Lower leg skin (tissue), 4 donors: ENCODE measurements at regions not wholly inside any gene's neighbourhood (a gene's known extent, or its start where the extent isn't known, plus 50 kb on each side); places are given as distances from the start of the nearest gene placed in this dataset.

Experiments used
- DNase-seq, 2 donors: peaks; one replicate each; pipeline ENCODE4 v3.0.0-alpha.2; 2019; ENCODE audit warnings: low spot score in 2 of 2
- H3K4me3 ChIP-seq: fragments of 200-600 bp; sonication (generic); 2 replicates; pipeline ENCODE4 v1.5.1; 2017; ENCODE audit warnings: mild to moderate bottlenecking, low read depth; ENCODE audit not compliant: poor library complexity, severe bottlenecking
- POLR2A ChIP-seq, 2 donors: fragments of 450-650 bp; IDR thresholded peaks; one replicate each; pipeline ENCODE4 v1.6.1; 2016 to 2017; ENCODE audit warnings: antibody characterized with exemption in 2 of 2, mild to moderate bottlenecking in 1 of 2, moderate library complexity in 1 of 2
- WGBS, 2 donors: methylation state at CpG; one replicate each; pipeline ENCODE4 v1.1.5; 2018; 5-methylcytosine and 5-hydroxymethylcytosine counted together
- intact Hi-C: fragments of 100-400 bp; cut with DNase I; formaldehyde crosslinking; loops from one replicate; pipeline ENCODE4 v1.15.0; 2023; ENCODE audit warnings: low total_unique reads
- TF ChIP-seq, protein P1 (sequence below), 3 donors: fragments of 450-650 bp; IDR thresholded peaks; one replicate each; pipeline ENCODE4 v1.5.1; 2016; ENCODE audit warnings: antibody characterized with exemption in 3 of 3, mild to moderate bottlenecking in 3 of 3, moderate library complexity in 2 of 3

DNA sequence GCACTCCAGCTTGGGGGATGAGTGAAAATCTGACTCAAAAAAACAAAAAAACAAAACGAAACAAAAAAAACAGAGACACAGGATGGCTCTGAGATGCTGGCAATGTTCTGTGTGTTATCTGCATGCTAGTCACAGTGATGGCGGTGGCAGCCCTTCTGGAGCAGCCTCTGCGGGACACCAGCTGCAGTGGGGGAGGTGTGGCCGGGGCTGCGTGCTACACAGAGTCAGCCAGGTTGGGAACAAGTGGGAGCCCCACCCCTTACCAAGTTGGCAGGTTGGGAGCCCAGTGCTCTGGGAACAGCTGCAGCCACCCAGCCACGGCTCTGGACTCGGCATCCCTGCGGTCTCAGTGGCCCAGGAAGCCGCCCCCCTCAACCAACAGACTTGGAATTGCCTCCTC, 206.5 kb upstream of the ZFP42 start:
- WGBS, 2 donors, result 82 to 95% methylated on average over 7 to 9 of the region's 9 CpGs
- intact Hi-C loops, result no loop called here
- TF ChIP-seq, protein P1, sequence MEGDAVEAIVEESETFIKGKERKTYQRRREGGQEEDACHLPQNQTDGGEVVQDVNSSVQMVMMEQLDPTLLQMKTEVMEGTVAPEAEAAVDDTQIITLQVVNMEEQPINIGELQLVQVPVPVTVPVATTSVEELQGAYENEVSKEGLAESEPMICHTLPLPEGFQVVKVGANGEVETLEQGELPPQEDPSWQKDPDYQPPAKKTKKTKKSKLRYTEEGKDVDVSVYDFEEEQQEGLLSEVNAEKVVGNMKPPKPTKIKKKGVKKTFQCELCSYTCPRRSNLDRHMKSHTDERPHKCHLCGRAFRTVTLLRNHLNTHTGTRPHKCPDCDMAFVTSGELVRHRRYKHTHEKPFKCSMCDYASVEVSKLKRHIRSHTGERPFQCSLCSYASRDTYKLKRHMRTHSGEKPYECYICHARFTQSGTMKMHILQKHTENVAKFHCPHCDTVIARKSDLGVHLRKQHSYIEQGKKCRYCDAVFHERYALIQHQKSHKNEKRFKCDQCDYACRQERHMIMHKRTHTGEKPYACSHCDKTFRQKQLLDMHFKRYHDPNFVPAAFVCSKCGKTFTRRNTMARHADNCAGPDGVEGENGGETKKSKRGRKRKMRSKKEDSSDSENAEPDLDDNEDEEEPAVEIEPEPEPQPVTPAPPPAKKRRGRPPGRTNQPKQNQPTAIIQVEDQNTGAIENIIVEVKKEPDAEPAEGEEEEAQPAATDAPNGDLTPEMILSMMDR (IDR thresholded peaks at IDR 0.05), result no peak
- TF ChIP-seq POLR2A (IDR thresholded peaks at IDR 0.05), result no peak
- no peak for DNase-seq
- H3K4me3 ChIP-seq, result no peak overlapping the region

DNA sequence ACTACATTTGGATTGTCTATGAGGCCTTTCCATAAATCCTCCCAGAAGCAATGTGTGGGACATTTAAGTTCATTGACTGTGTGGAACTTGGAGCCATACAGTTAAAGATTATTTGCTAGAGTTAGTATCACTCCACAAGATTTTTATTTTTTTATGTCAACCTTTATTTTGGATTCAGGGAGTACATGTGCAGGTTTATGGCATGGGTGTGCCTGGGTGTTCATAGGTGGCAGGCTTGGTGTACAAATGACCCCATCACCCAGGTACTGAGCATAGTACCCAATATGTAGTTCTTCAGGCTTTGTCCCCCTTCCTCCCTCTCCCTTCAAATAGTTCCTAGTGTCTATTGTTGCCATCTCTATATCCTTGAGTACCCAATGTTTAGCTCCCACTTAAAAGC, 199.8 kb upstream of the ZFP42 start:
- intact Hi-C loops, result no loop called here
- DNase-seq, result no peak
- no peak overlapping the region for H3K4me3 ChIP-seq
- TF ChIP-seq, protein P1 (IDR thresholded peaks at IDR 0.05), result no peak
- no peak for TF ChIP-seq POLR2A (IDR thresholded peaks at IDR 0.05)

DNA sequence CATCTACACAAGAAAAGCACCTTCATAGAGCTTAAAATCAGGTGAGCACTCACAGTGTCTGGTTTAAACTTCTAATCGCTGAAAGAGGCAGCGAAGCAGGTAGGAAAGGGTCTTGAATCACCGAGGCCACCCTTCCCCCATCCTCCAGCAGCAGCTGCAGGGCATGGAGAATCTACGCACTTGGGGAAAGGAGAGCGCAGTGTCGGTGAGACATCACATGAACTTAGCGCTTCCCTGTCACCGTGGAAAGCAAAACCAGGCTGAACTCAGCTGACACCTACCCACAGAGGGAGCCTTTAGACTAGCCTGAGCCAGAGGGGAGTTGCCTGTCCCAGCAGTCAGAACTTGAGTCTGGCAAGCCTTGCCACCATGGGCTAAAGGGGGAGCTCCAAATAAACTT, 197.2 kb upstream of the ZFP42 start:
- intact Hi-C loops, result no loop called here
- TF ChIP-seq POLR2A (IDR thresholded peaks at IDR 0.05), result no peak
- TF ChIP-seq, protein P1 (IDR thresholded peaks at IDR 0.05), result no peak

DNA sequence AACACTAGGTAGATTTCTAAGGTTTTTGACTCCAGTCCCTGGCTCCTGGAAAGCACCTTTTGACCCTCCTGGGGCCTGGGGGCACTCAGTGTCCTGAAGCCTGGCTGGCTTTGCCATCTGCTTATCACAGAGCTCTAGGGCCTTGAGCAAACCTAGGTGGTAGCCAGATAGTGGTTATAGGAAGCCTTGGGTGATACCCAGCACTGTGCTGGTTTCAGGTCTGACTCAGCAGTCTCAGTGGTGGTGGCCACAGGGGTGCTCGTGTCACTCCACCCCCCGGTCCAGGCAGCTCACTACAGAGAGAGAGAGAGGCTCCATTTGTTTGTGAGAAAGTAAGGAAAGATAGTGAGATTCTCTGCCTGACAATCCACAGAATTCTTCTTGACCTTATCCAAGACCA, 195.8 kb upstream of the ZFP42 start:
- intact Hi-C loops, result no loop called here
- DNase-seq, result no peak
- TF ChIP-seq POLR2A (IDR thresholded peaks at IDR 0.05), result no peak
- TF ChIP-seq, protein P1 (IDR thresholded peaks at IDR 0.05), result no peak
- no peak overlapping the region for H3K4me3 ChIP-seq
- 74 to 79% methylated on average over 2 of the region's 2 CpGs for WGBS, 2 donors

More for the DNA sequence above, 197.2 kb upstream of the ZFP42 start:
- no peak for DNase-seq
- WGBS, 2 donors, result 81 to 89% methylated on average over 6 to 8 of the region's 8 CpGs
- no peak overlapping the region for H3K4me3 ChIP-seq

DNA sequence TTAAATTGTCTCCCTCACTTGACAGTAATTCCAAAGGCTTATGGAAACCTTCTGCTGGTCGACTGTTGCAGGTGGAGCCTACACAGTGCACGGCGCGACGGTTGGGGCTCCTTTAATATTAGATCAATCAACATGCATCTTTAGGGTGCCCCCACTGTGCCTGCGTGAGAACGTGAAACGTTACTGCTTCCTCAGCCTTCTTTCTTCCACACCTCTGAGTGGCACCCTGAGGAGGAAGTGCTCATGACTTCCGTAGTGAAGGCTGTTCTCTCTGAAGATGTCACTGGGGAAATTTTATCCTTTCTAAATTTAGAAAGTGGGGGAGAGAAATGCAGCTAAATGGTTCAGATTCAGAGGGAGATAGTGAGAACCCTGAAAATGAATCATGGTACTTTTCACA, 184.0 kb upstream of the ZFP42 start:
- intact Hi-C loops, result no loop called here
- TF ChIP-seq, protein P1 (IDR thresholded peaks at IDR 0.05), result no peak
- TF ChIP-seq POLR2A (IDR thresholded peaks at IDR 0.05), result no peak
- H3K4me3 ChIP-seq, result no peak overlapping the region
- DNase-seq, result no peak
- WGBS, 2 donors, result 65 to 67% methylated on average over 9 of the region's 9 CpGs

DNA sequence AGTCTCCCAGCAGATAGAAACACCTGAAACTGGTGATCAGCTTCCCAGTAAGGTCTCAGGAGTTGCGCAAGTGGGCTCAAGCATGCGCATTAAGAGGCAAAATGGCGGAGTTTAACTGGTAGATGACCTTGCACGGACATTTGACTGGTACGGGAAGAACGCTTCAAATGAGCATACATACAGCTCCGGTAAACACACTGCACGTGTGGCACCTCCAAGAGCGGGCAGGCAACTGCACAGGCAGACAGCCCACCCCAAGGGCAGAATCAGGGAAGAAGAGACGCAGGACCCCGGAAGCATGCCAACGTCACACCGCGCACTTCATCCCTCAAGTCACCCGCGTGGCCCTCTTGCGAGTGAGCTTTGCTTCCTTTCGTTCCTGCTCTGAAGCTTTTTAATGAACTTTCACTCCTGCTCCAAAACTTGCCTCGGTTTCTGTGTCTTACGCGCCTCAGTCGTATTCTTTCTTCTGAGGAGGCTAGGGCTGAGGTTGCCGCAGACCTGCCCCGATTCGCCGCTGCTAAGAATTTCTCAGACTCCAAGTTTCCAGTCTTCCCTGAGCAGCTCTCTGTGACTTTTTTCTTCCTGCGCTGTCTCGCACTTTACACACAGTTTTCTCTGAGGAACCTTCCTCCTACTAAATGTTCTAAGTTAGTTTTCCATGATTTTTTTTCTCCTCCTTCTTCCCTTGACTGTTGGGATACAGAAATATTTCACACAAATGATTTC, 180.7 kb upstream of the ZFP42 start:
- DNase-seq, result no peak
- TF ChIP-seq, protein P1 (IDR thresholded peaks at IDR 0.05), result no peak
- TF ChIP-seq POLR2A (IDR thresholded peaks at IDR 0.05), result no peak
- intact Hi-C loops, result no loop called here

More for the DNA sequence above, 180.7 kb upstream of the ZFP42 start:
- WGBS, 2 donors, result 80 to 85% methylated on average over 28 of the region's 28 CpGs
- H3K4me3 ChIP-seq, result no peak overlapping the region
